ENCODE measurements at regions not wholly inside any gene's neighbourhood (a gene's known extent, or its start where the extent isn't known, plus 50 kb on each side); places are given as distances from the start of the nearest gene placed in this dataset.

DNA sequence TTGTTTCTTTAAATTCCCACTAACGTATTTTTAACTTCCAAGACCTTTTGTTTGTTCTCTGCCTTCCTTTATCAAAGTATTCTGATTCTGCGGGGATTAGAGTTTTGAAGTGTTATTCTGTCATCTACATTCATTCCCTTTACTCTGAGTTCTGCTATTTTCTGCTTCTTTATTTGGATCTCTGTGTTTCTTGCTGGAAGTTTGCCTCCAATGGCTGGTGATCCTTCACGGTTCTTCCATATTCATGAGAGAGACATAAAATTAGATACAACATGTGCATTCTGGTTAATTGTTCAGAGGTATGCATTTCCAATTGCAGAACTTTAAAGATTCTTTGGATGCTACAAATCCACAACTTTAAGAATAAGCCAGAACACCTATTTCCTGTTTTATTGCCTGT is 244.7 kb upstream of the ADARB2 start:
- H3K9me3 ChIP-seq (ENCODE audit: control insufficient read depth, low read length): peaks cover 18% of the 10 kb centered on the region
- H3K4me1 ChIP-seq (ENCODE audit: control insufficient read depth, insufficient read depth, low read depth, low read length): no peaks in the 10 kb centered on the region
- no peak overlapping the region for H3K4me2 ChIP-seq (ENCODE audit: low read length, poor library complexity, severe bottlenecking)
- H3K18ac ChIP-seq (ENCODE audit: low read depth in 1 of 2, low read length in 2 of 2): no peak overlapping the region
- no peaks in the 10 kb centered on the region for H3K27me3 ChIP-seq (ENCODE audit: control insufficient read depth in 1 of 2, insufficient read depth in 1 of 2, low read length in 2 of 2)
- H3K14ac ChIP-seq (ENCODE audit: low read length in 2 of 2): no peak overlapping the region
- no peaks in the 10 kb centered on the region for H3K79me1 ChIP-seq (replicated peaks; ENCODE audit: low read length, poor library complexity, severe bottlenecking)
- H3K23ac ChIP-seq (ENCODE audit: low read length in 2 of 2): no peak overlapping the region
- no peak overlapping the region for H3K4ac ChIP-seq (ENCODE audit: low read depth in 1 of 2, low read length in 2 of 2)
- H4K91ac ChIP-seq (ENCODE audit: low read length): no peak overlapping the region
- no peak overlapping the region for H2BK5ac ChIP-seq (ENCODE audit: low read depth, low read length, poor library complexity, severe bottlenecking)
- DNase-seq: no peak
- no CpG with 5 or more reads among the region's 3 CpGs for WGBS
- no peak overlapping the region for H2AFZ ChIP-seq (ENCODE audit: low read depth, low read length)
- H2BK15ac ChIP-seq (ENCODE audit: low read depth, poor library complexity, severe bottlenecking): no peak overlapping the region
- no peaks in the 10 kb centered on the region for H3K36me3 ChIP-seq (ENCODE audit: control insufficient read depth in 1 of 2, insufficient read depth in 2 of 2, low read depth in 1 of 2, low read length in 2 of 2)
- no peak overlapping the region for H2BK12ac ChIP-seq (ENCODE audit: low read length in 2 of 2)
- no peak overlapping the region for H3K9ac ChIP-seq (ENCODE audit: low read length)
- H2AK5ac ChIP-seq (ENCODE audit: low read length, severe bottlenecking): no peak overlapping the region
- no peak overlapping the region for H4K8ac ChIP-seq (ENCODE audit: low read length)
- no peak overlapping the region for H2BK120ac ChIP-seq (ENCODE audit: low read depth, low read length)
- H3K4me3 ChIP-seq (ENCODE audit: insufficient read depth in 1 of 2, low read depth in 1 of 2, low read length in 2 of 2): no peak overlapping the region
- no peak overlapping the region for H3K27ac ChIP-seq (ENCODE audit: low read length, poor library complexity, severe bottlenecking)

DNA sequence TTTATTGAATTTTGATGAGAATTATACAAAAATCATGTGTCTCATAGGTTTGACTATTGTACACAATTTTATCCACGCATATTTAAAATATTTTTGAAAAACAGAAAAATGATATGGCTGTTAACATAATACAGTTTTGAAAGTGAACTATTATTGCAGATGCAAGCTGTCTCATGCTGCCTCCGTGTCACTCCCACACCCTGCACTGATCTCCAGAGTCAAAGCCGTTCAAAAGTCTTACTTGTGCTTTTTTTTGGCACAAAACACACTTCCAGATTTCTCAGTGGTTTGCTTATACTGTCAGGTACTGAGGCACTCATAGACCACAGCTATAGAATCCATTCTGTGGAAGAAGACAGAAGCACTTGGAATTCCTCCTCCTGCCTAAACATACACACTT is 243.1 kb upstream of the ADARB2 start:
- Histone ChIP-seq H3K23ac (ENCODE audit: low read length in 2 of 2) (no peak overlapping the region), H3K36me3 (ENCODE audit: control insufficient read depth in 1 of 2, insufficient read depth in 2 of 2, low read depth in 1 of 2, low read length in 2 of 2) (no peaks in the 10 kb centered on the region), H3K4me3 (ENCODE audit: insufficient read depth in 1 of 2, low read depth in 1 of 2, low read length in 2 of 2) (no peak overlapping the region), H3K18ac (ENCODE audit: low read depth in 1 of 2, low read length in 2 of 2) (no peak overlapping the region), H4K8ac (ENCODE audit: low read length) (no peak overlapping the region), H2BK5ac (ENCODE audit: low read depth, low read length, poor library complexity, severe bottlenecking) (no peak overlapping the region), H2BK15ac (ENCODE audit: low read depth, poor library complexity, severe bottlenecking) (no peak overlapping the region), H3K4me1 (ENCODE audit: control insufficient read depth, insufficient read depth, low read depth, low read length) (no peaks in the 10 kb centered on the region), H2BK120ac (ENCODE audit: low read depth, low read length) (no peak overlapping the region), H3K27ac (ENCODE audit: low read length, poor library complexity, severe bottlenecking) (no peak overlapping the region), H2AK5ac (ENCODE audit: low read length, severe bottlenecking) (no peak overlapping the region), H3K9ac (ENCODE audit: low read length) (no peak overlapping the region), H4K91ac (ENCODE audit: low read length) (no peak overlapping the region), H3K14ac (ENCODE audit: low read length in 2 of 2) (no peak overlapping the region), H3K79me1 (replicated peaks; ENCODE audit: low read length, poor library complexity, severe bottlenecking) (no peaks in the 10 kb centered on the region), H3K4ac (ENCODE audit: low read depth in 1 of 2, low read length in 2 of 2) (no peak overlapping the region), H2AFZ (ENCODE audit: low read depth, low read length) (no peak overlapping the region), H3K27me3 (ENCODE audit: control insufficient read depth in 1 of 2, insufficient read depth in 1 of 2, low read length in 2 of 2) (no peaks in the 10 kb centered on the region), H3K9me3 (ENCODE audit: control insufficient read depth, low read length) (peaks cover 18% of the 10 kb centered on the region), H3K4me2 (ENCODE audit: low read length, poor library complexity, severe bottlenecking) (no peak overlapping the region), H2BK12ac (ENCODE audit: low read length in 2 of 2) (no peak overlapping the region)
- no peak for DNase-seq
- WGBS: 42% methylated on average over 2 of the region's 3 CpGs

DNA sequence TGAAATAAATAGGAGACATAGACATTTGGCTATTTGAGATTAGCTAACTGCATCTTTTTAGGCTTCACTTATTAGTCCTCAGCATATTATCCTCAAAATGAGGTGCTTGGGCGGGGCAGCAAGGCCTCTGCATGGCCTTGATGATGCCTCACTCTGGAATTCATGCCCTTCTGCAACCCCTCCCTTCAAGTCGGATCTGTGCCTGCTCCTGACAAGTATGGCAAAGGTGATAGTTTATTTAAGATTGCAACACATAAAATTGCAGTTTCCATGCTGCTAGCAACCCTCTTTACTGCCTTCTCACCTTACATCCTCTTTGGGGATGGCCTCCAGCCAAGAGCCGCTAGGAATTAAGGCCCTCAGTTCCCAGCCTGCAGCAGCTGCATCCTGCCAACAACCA is 241.3 kb upstream of the ADARB2 start:
- Histone ChIP-seq H2AFZ (ENCODE audit: low read depth, low read length) (no peak overlapping the region), H3K4me2 (ENCODE audit: low read length, poor library complexity, severe bottlenecking) (no peak overlapping the region), H3K9ac (ENCODE audit: low read length) (no peak overlapping the region), H3K4me1 (ENCODE audit: control insufficient read depth, insufficient read depth, low read depth, low read length) (no peaks in the 10 kb centered on the region), H3K4me3 (ENCODE audit: insufficient read depth in 1 of 2, low read depth in 1 of 2, low read length in 2 of 2) (no peak overlapping the region), H2BK120ac (ENCODE audit: low read depth, low read length) (no peak overlapping the region), H2BK15ac (ENCODE audit: low read depth, poor library complexity, severe bottlenecking) (no peak overlapping the region), H3K79me1 (replicated peaks; ENCODE audit: low read length, poor library complexity, severe bottlenecking) (no peaks in the 10 kb centered on the region), H2AK5ac (ENCODE audit: low read length, severe bottlenecking) (no peak overlapping the region), H3K23ac (ENCODE audit: low read length in 2 of 2) (no peak overlapping the region), H2BK5ac (ENCODE audit: low read depth, low read length, poor library complexity, severe bottlenecking) (no peak overlapping the region), H3K9me3 (ENCODE audit: control insufficient read depth, low read length) (peaks cover 21% of the 10 kb centered on the region), H3K4ac (ENCODE audit: low read depth in 1 of 2, low read length in 2 of 2) (no peak overlapping the region), H3K36me3 (ENCODE audit: control insufficient read depth in 1 of 2, insufficient read depth in 2 of 2, low read depth in 1 of 2, low read length in 2 of 2) (no peaks in the 10 kb centered on the region), H3K27me3 (ENCODE audit: control insufficient read depth in 1 of 2, insufficient read depth in 1 of 2, low read length in 2 of 2) (no peaks in the 10 kb centered on the region), H4K8ac (ENCODE audit: low read length) (no peak overlapping the region), H3K27ac (ENCODE audit: low read length, poor library complexity, severe bottlenecking) (no peak overlapping the region), H3K14ac (ENCODE audit: low read length in 2 of 2) (no peak overlapping the region), H3K18ac (ENCODE audit: low read depth in 1 of 2, low read length in 2 of 2) (no peak overlapping the region), H2BK12ac (ENCODE audit: low read length in 2 of 2) (no peak overlapping the region), H4K91ac (ENCODE audit: low read length) (no peak overlapping the region)
- no peak for DNase-seq
- WGBS: 72% methylated on average over 3 of the region's 3 CpGs

DNA sequence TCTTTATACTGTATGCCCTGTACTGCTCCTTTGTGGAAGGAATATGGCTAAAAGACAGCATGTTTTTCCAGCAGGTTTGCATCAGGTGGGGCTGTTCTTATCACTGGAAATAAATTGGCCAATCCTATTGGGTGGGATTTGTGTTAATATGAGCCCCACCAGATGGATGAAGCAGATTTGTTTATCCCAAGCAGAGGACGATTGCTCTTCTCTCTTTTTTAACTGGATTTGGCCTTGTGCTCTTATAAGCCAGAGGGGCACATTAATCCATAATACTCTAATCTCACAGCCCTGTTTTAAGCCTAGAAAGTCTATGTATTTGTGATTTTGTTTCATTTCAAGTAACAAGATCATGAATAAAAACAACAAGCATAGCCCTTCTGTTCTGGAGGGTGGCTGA is 240.1 kb upstream of the ADARB2 start:
- Histone ChIP-seq H3K14ac (ENCODE audit: low read length in 2 of 2) (no peak overlapping the region), H2BK15ac (ENCODE audit: low read depth, poor library complexity, severe bottlenecking) (no peak overlapping the region), H2BK5ac (ENCODE audit: low read depth, low read length, poor library complexity, severe bottlenecking) (no peak overlapping the region), H3K4me1 (ENCODE audit: control insufficient read depth, insufficient read depth, low read depth, low read length) (no peaks in the 10 kb centered on the region), H3K27ac (ENCODE audit: low read length, poor library complexity, severe bottlenecking) (no peak overlapping the region), H3K23ac (ENCODE audit: low read length in 2 of 2) (no peak overlapping the region), H3K79me1 (replicated peaks; ENCODE audit: low read length, poor library complexity, severe bottlenecking) (no peaks in the 10 kb centered on the region), H3K18ac (ENCODE audit: low read depth in 1 of 2, low read length in 2 of 2) (no peak overlapping the region), H3K27me3 (ENCODE audit: control insufficient read depth in 1 of 2, insufficient read depth in 1 of 2, low read length in 2 of 2) (no peaks in the 10 kb centered on the region), H2AK5ac (ENCODE audit: low read length, severe bottlenecking) (no peak overlapping the region), H4K8ac (ENCODE audit: low read length) (no peak overlapping the region), H3K4me2 (ENCODE audit: low read length, poor library complexity, severe bottlenecking) (no peak overlapping the region), H2BK12ac (ENCODE audit: low read length in 2 of 2) (no peak overlapping the region), H2BK120ac (ENCODE audit: low read depth, low read length) (no peak overlapping the region), H2AFZ (ENCODE audit: low read depth, low read length) (no peak overlapping the region), H3K4me3 (ENCODE audit: insufficient read depth in 1 of 2, low read depth in 1 of 2, low read length in 2 of 2) (no peak overlapping the region), H3K4ac (ENCODE audit: low read depth in 1 of 2, low read length in 2 of 2) (no peak overlapping the region), H3K9me3 (ENCODE audit: control insufficient read depth, low read length) (peaks cover 22% of the 10 kb centered on the region), H3K36me3 (ENCODE audit: control insufficient read depth in 1 of 2, insufficient read depth in 2 of 2, low read depth in 1 of 2, low read length in 2 of 2) (no peaks in the 10 kb centered on the region), H3K9ac (ENCODE audit: low read length) (no peak overlapping the region), H4K91ac (ENCODE audit: low read length) (no peak overlapping the region)
- no peak for DNase-seq
- no CpG with 5 or more reads among the region's 1 CpG for WGBS

All from mesenchymal stem cell (in vitro differentiated cells and primary cell).